ENCODE measurements at regions not wholly inside any gene's neighbourhood (a gene's known extent, or its start where the extent isn't known, plus 50 kb on each side); places are given as distances from the start of the nearest gene placed in this dataset.

DNA sequence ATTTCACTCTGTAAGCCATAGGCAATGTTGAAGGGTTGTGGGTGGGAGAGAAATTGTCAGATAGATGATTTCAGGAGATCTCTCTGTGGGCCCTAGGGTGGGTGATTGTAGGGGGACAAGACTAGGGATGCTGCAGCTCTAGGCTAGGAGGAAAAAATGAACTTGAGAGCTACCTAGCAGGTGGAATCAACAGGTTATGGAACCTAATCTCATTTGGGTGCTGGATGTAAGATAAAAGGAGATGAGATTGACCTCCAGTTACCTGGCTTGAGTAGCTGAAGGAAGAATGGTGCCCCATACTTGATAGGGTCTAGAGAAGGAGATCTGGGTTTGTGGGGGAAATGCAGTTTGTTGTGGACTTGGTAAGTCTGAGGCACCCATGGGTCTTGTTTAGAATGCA lies 396.5 kb downstream of the RRAGC start:
- no peak overlapping the region for H3K27ac ChIP-seq
- H3K4me3 ChIP-seq: no peak overlapping the region

DNA sequence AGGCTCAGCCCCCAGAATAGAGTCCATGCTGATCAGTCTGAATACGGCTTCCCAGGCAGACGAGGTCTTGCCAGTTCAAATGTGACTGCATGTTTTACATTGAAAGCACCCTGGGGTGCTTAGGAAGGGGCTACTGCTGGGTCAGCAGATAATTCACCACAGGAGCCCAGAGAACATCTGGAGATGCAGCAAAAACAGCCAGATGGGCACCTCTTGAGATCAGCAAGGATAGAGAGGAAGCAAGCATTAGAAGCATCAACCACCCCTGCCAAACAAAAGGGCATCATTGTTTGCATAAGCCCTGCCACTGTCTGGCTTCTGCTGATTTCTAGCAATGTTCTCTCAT lies 403.1 kb downstream of the RRAGC start:
- H3K4me3 ChIP-seq: no peak overlapping the region
- H3K27ac ChIP-seq: no peak overlapping the region

DNA sequence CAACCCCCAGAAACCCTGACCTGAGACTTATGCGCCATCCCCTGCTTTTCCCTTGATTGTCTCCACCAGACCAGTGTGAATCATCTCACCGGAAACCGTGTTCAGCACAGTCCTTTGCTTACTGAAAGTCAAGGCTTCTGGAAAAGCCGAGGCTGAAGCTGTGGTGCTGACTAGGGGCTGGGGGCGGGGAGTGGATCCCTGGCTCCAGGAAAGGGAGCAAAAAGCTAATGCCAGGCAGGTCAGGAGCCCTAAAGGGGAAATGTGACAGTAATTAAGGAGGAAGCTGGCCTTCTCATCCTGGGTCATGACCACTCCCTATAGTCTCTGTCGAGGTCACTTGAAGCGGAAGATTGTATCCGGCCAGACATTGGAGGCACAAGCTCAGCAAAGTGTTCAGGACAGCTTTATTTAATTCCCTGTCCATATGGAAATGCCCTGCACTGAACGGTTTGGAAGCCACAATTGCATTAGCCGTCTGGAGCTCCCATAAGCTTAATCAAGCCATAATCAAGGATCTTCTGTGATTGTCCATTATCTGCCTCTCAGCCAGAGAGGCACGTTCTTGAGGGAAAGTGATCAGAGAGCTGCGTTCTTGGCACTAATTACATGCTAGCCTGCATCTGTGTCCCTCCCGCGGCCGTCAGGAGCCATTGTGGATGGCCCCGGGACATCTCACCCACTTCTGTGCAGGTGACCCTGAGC lies 403.6 kb downstream of the RRAGC start:
- no peak overlapping the region for H3K27ac ChIP-seq

DNA sequence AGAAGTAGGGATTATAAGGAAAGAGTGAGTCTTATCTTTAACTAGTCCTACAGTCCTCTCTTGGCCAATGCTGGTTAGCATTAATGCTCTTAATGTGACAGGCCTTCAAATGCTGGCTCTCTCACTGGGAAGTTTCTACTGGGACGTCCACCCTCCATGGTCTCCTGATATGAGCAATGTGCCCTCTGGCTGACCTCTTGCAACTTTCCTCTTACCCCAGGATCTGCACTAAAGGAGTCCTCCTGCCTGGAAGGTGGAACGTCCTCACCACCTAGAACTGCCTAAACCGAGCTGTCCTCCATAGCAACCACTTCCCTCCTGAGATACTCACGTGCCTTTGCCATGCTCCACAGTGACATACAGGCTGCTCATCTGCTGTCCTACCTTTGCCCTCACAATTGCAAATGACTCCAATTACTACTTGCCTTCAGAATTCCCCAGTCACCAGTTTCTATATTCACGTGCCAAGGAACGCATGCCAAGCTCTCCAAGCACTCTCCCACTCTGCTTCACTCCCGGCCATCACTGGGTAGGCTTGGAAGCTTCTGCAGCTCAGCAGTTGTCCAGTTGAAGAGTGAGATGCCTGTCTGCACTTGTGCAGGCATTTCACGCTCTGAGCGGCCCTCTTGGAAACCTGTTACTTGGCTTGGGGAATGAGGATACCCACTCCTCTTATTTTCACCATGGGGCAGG lies 404.7 kb downstream of the RRAGC start:
- Histone ChIP-seq H3K4me3 (no peak overlapping the region), H3K27ac (no peak overlapping the region)

More for the DNA sequence above, 403.6 kb downstream of the RRAGC start:
- H3K4me3 ChIP-seq: no peak overlapping the region

DNA sequence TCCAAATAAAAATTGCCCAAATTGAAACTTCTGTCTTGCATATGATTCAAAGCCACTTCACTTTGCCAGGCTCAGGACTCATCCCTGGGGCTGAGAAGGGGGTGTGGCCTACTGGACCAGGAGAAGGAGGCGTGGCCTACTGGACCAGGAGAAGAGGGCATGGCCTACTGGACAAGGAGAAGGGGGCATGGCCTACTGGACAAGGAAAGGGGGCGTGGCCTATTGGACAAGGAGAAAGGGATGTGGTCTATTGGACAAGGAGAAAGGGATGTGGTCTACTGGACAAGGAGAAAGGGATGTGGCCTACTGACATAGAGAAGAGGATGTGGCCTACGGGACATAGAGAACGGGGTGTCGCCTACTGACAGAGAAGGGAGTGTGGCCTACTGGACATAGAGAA lies 405.3 kb downstream of the RRAGC start:
- Histone ChIP-seq H3K4me3 (no peak overlapping the region), H3K27ac (no peak overlapping the region)

DNA sequence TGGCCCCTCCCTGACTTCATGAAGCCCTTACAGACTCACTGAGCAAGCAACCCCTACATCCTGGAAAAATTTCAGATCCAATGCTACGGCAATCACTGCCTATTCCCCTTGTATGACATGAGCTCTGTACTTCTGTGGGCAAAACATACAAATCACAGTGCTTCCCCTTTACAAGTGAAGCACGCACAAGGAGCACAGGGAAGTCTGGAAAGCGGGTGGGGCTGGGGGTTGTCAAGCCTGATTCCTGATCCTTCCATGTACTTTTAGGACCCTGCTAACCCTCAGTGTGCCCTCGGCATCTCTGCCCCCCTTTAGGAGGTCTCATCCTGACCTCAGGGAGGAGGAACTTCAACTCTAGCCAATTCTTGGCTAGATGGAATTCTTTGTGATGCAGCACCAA lies 405.7 kb upstream of the POU3F1 start:
- Histone ChIP-seq H3K4me3 (no peak overlapping the region), H3K27ac (no peak overlapping the region)

DNA sequence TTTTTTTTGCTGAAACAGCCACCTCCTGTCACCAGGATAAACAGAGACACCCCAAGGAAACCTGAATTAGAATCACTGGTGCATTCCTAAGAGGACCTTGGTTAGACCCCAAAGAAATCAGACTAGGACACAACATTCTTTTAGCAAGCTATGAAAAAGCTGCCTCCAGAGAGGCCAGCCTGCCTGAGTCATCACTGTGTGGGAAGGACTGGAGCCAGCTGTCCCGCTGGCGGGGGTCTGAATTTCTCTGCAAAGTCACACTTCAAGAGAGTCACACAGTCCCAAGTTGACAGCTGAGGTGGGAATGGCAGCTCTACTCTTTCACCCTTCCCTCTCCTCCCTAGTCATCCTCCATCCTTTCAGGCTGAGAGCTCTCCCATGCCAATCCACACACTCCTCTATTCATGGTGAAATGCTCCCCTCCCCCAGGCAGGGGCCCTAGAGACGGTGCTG lies 405.0 kb upstream of the POU3F1 start:
- H3K4me3 ChIP-seq: no peak overlapping the region
- no peak overlapping the region for H3K27ac ChIP-seq

DNA sequence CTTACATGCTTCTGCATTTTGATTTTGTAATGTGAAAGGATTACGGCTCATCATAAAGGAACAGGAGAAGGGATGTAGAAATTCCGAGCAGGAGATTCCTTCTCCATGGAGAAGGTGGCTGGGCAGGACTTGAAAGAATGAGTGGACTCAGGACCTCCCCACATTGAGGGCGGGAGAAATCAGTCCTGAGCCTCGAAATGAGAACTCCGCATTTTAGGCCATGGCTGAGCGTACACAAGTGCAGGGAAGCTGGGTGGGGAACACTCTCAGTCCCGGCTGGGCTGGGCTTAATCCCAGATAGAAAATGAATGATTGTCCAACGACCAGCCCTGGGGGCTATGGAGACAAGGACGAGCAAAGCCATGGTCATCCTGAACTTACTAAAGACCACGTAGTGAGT lies 402.3 kb upstream of the POU3F1 start:
- no peak overlapping the region for H3K27ac ChIP-seq
- H3K4me3 ChIP-seq: no peak overlapping the region

DNA sequence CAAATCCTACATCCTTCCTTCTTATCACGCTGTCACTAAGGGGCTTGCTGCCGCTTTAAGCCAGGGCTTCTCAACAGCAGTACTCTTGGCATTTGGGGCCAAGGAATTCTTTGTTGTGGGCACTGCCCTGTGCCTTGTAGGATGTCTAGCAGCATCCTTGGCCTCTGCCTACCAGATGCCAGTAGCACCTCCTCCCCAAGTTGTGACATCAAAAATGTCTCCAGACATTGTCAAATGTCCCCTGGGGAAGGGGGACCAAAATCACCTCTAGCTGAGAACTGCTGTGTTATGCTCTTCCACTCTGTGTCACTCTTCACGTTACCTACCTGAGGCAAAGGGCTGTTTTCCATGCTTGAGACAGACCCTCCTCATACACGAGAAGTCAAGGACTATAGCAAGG lies 400.3 kb upstream of the POU3F1 start:
- no peak overlapping the region for H3K4me3 ChIP-seq
- H3K27ac ChIP-seq: no peak overlapping the region

DNA sequence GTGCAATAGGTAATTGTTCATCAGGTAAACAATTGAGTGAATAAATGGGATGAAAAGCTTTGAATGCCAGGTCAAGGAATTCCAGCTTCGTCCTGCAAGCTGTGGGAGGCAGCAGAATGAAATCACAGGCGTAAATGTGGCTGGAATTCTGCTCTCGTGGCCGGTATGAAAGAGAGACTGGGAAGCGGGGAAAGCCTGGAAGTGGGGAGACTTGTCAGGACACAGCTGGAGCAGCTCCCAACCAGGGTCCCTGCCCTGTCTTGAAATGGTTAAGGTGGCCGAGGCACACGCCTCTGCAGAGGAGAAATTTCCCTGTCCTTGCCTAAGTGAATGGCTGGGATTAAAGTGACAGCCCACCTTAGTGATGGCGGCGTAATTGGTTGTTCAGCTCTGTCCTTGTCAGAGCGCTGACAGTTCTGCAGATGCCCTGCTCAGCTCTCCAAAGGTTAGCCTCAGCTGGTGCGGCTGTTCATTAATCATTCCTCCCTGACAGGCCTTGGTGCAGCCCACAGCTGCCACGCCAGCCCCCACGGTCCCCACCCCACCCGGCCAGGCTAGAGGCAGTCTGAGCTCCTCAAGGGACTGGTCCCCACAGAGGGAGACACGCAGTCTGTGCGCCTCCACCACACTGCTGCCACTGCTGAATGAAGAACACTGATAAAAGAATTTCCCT lies 398.3 kb upstream of the POU3F1 start:
- H3K27ac ChIP-seq: no peak overlapping the region
- no peak overlapping the region for H3K4me3 ChIP-seq

DNA sequence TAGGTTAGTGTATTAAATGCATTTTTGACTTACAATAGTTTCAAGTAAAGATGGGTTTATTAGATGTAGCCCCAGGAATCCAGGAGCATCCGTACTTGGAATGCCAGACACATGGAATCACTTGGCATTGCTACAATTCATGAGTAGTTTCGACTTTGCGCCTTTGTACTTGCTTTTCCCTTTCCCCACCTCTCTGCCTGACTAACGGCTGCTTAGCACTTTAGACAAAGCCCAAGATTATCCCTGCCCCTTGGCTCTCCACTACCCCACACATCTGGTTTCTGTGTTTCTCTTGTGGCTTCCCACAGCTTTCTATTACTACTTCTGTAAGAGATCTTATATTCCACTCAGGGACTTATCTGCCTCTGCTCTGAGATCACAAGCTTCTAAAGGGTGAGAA lies 397.7 kb upstream of the POU3F1 start:
- Histone ChIP-seq H3K27ac (no peak overlapping the region), H3K4me3 (no peak overlapping the region)

DNA sequence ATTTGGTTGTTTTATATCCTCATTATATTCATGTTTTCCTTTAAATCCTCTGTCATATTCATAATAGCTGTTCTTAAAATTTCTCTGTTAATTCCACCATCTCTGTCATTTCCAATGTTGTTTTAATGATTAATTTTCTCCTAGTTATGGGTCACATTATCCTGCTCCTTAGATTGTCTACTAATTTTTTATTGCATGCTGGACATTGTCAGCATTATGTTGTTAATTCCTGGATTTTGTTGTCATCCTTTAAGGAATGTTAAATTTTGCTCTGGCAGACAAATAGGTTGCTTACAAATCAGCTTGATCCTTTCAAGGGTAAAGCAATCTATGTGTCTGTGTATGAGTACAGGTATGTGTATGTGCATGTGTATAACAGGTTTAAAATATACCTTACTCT lies 393.8 kb upstream of the POU3F1 start:
- Histone ChIP-seq H3K27ac (no peak overlapping the region), H3K4me3 (no peak overlapping the region)

DNA sequence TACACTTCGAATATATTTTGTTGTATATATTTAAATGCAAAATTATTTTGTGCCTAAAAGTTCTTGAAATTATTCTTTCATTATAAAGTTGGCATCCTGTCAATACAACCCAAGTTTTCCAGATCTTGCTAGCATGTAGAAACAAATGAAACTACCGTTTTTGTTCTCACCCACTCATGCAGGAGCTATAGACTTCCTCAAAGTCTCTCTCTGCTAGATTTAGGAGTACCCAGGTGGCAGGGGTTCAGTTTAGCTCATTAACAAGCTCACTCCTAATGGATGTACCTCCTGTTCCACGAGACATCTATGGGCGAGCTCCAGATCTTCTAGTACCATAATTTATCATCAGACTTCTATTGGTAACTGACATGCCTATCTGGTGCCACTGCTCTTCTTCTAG lies 390.2 kb upstream of the POU3F1 start:
- Histone ChIP-seq H3K4me3 (no peak overlapping the region), H3K27ac (no peak overlapping the region)

DNA sequence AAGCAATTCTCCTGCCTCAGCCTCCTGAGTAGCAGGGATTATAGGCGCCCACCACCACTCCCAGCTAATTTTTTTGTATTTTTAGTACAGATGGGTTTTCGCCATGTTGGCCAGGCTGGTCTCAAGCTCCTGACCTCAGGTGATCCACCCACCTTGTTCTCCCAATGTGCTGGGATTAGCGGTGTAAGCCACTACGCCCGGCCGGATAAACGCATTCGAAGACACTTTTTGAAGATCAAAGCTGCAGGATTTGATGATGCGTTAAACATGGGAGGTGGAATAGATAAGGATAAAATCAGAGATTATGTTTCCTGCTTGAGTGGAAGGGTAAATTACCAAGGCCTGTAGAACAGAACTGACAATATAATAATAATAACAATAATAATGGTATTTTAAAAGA lies 389.4 kb upstream of the POU3F1 start:
- Histone ChIP-seq H3K27ac (no peak overlapping the region), H3K4me3 (no peak overlapping the region)

DNA sequence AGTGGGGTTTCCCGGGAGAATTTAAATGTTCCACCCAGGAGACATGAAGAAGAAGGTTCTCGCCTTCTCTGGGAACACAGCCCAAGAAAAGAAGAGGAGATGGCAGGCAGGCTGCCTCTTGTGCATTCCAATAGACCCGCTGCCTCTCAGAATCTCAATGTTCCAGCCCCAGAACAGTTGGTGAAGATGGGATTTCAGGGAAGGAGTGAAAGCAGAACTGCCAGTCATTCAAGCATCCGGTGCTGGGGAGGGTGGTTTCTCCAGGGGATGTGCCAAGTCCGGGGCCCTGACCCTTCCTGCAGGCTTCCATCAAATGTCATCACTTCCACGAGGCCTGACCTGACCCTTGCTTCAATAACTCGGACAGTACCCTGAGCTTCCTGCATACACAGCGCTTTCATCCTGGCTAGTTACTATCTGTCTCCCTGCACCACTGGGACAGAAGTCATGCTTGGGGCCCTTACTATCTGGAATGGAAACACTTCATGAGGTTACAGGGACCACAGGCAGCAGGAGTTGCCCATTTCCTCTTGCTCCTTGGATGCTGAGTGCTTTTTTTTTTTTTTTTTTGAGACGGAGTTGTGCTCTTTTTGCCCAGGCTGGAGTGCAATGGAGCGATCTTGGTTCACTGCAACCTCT lies 386.6 kb upstream of the POU3F1 start:
- no peak overlapping the region for H3K27ac ChIP-seq

DNA sequence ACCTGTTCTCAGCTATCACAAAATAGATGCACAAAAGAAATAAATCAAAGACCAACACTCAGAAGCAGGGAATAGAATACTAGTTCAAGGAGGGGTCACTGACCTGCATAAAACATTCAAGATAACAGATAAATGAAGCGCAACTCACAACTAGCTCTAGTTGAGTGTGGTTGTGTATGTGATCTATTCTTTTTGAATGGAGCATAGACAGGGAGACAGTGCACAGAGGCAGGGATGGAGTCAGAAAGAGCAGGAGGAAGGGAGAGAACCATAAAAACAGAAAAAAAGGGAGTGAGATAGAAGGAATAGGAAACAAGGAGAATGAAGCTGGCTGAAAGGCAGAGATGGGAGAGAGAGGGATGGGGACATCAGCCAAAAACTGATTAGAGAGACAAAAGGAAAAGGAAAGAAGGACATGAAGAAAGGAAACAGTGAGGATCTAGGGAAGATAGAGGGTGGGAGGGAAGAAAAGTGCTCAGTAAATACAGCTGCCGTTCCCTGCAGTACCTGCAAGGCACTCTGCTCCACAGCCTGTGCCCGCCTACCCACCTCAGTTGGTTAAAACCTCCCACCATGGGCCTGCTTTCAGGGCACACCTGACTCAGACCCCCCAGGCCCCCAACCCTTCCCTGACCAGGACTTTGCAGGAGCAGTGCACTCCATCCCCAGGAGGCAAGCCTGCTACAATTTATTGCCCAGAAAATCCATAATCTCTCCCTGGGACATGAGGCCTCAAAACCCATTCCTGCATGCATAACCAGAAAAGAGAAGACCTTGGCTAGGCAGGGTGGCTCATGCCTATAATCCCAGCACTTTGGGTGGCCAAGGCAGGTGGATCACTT lies 385.2 kb upstream of the POU3F1 start:
- H3K4me3 ChIP-seq: no peak overlapping the region
- no peak overlapping the region for H3K27ac ChIP-seq

More for the DNA sequence above, 386.6 kb upstream of the POU3F1 start:
- no peak overlapping the region for H3K4me3 ChIP-seq

DNA sequence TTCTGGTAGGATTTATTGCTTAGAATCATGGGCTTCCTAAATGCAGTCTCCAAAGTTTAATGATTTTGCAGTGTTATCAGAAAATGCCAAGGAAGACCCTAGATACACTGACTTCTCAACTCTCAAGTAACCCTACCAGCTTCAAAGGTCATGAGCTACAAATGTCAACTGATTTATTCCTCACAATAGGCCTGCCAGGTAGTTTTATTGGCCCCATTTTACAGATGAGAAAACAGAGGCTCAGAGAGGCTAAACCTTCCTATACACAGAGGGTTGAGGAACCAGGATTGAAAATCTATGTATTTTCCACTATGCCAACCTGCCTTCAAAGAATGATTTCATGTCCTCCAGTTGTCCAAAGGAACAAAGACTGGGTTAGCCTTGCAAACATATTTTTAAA lies 384.4 kb upstream of the POU3F1 start:
- Histone ChIP-seq H3K4me3 (no peak overlapping the region), H3K27ac (no peak overlapping the region)

DNA sequence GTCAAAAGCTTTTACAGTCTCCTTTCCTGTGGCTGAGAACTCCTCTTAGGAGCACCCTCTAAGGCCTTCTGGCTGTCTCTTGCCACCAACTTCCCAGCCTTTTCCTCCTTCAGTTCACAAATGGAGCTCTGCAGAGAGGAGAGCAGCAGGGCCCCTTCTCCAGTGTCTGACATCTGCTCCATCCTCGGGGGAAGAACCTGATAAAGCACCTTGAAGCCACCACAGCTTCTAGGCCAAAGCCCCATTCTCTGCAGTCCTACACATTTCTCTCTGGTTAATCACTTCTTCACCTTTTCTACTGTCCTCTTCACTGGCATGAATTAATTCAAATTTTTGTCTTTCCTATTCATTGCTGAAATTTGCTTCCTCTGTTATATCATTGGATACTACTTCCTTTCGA lies 378.1 kb upstream of the POU3F1 start:
- Histone ChIP-seq H3K27ac (no peak overlapping the region), H3K4me3 (no peak overlapping the region)

DNA sequence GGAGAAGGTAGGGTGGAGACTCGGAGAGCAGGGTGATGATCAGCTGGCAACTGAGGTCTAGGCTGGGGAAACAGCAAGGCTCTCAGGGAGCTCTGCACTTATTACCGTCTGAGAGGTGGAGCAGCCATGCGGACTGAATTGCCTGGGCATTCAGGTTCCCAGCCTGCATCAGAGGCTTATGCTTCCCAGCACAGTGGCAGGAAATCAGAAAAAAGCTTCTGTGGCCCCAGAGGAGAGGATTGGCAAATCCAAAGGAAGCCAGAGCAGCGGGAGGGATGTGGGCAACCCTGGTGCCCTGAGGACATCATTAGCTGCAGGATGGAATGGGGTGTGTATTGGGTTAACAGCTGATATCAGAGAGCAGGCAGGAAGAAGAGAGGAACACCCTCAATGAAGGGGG lies 374.1 kb upstream of the POU3F1 start:
- Histone ChIP-seq H3K4me3 (no peak overlapping the region), H3K27ac (no peak overlapping the region)
